Keratinocyte (primary cell): ENCODE measurements at regions not wholly inside any gene's neighbourhood (a gene's known extent, or its start where the extent isn't known, plus 50 kb on each side); places are given as distances from the start of the nearest gene placed in this dataset.

Source experiments
- DNase-seq: peaks from one replicate; pipeline ENCODE4 v3.0.0-alpha.2; 2011; ENCODE audit warnings: low read depth, missing footprints, low spot score
- FAIRE-seq: peaks from 2 replicates; lab custom pipeline; 2011; peaks lifted over from hg19 to GRCh38; lab: Jason Lieb, UNC
- H2AFZ ChIP-seq: 2 replicates; pipeline ENCODE4 v1.6.0; 2012; ENCODE audit warnings: low read length, control low read depth, inconsistent platforms; ENCODE audit not compliant: control insufficient read depth
- H3K27ac ChIP-seq: 2 replicates; pipeline ENCODE4 v1.5.1; 2011; ENCODE audit warnings: low read length; ENCODE audit not compliant: control insufficient read depth, insufficient read depth
- H3K27me3 ChIP-seq: 3 replicates; pipeline ENCODE4 v1.6.0; 2011; ENCODE audit warnings: low read length; ENCODE audit not compliant: control insufficient read depth, insufficient read depth; ENCODE audit errors: extremely low read depth
- H3K36me3 ChIP-seq, 2 experiments: 2 replicates in 1 of 2; 3 replicates in 1 of 2; pipeline ENCODE4 v1.5.1; 2011; ENCODE audit warnings: low read length in 2 of 2, mild to moderate bottlenecking in 1 of 2; ENCODE audit not compliant: control insufficient read depth in 2 of 2, insufficient read depth in 2 of 2; ENCODE audit errors: extremely low read depth in 1 of 2
- H3K4me1 ChIP-seq: 3 replicates; pipeline ENCODE4 v1.5.1; 2011; ENCODE audit warnings: low read length; ENCODE audit not compliant: control insufficient read depth, insufficient read depth; ENCODE audit errors: extremely low read depth
- H3K4me2 ChIP-seq: 3 replicates; pipeline ENCODE4 v1.6.0; 2011; ENCODE audit warnings: low read depth, low read length; ENCODE audit not compliant: control insufficient read depth, insufficient read depth; ENCODE audit errors: extremely low read depth
- H3K4me3 ChIP-seq, 3 experiments: fragments of 200-600 bp in 1 of 3; sonication (generic) in 1 of 3; 2 replicates in 2 of 3; 3 replicates in 1 of 3; pipeline ENCODE4 v1.5.1; 2011 to 2016; ENCODE audit warnings: low read length in 3 of 3, mild to moderate bottlenecking in 3 of 3, control low read depth in 2 of 3, inconsistent platforms in 1 of 3, low read depth in 1 of 3, mixed read lengths in 1 of 3, mixed run types in 1 of 3, moderate library complexity in 1 of 3; ENCODE audit not compliant: control insufficient read depth in 2 of 3, insufficient read depth in 2 of 3; ENCODE audit errors: extremely low read depth in 1 of 3
- H3K79me2 ChIP-seq: 2 replicates; pipeline ENCODE4 v1.6.0; 2012; ENCODE audit warnings: low read length; ENCODE audit not compliant: control insufficient read depth, insufficient read depth
- H3K9ac ChIP-seq: 3 replicates; pipeline ENCODE4 v1.6.0; 2011; ENCODE audit warnings: low read length; ENCODE audit not compliant: control insufficient read depth, insufficient read depth; ENCODE audit errors: extremely low read depth
- H3K9me1 ChIP-seq: 3 replicates; pipeline ENCODE4 v1.6.0; 2011; ENCODE audit warnings: low read length; ENCODE audit not compliant: control insufficient read depth, insufficient read depth; ENCODE audit errors: extremely low read depth
- H3K9me3 ChIP-seq: 2 replicates; pipeline ENCODE4 v1.5.1; 2012; ENCODE audit warnings: low read depth, low read length; ENCODE audit not compliant: control insufficient read depth
- H4K20me1 ChIP-seq: 3 replicates; pipeline ENCODE4 v1.6.0; 2011; ENCODE audit warnings: low read length; ENCODE audit not compliant: control insufficient read depth, insufficient read depth; ENCODE audit errors: extremely low read depth
- EZH2 ChIP-seq: IDR thresholded peaks from one replicate; pipeline ENCODE4 v1.6.1; 2012; ENCODE audit warnings: inconsistent platforms, mild to moderate bottlenecking, low read length, moderate library complexity
- dilution Hi-C: fragments of 300-500 bp; cut with MboI; formaldehyde crosslinking; loops from one replicate; pipeline ENCODE4 v1.7.0; 2020; ENCODE audit warnings: low sequenced_read_pairs; ENCODE audit not compliant: extremely low pct_ligation_motif_present
- TF ChIP-seq, protein P1 (sequence below), 3 experiments: IDR thresholded peaks in 1 of 3; conservative IDR thresholded peaks in 1 of 3; optimal IDR thresholded peaks in 1 of 3; 2 replicates in 2 of 3; 3 replicates in 1 of 3; pipeline versions ENCODE3 to v1.5.1; 2011; ENCODE audit warnings: low read length in 3 of 3, mild to moderate bottlenecking in 3 of 3, moderate library complexity in 2 of 3, control low read depth in 1 of 3, inconsistent platforms in 1 of 3; ENCODE audit not compliant: insufficient read depth in 2 of 3; ENCODE audit errors: extremely low read depth in 1 of 3

- no peaks in the 10 kb centered on the region for H3K4me1 ChIP-seq
- DNase-seq: no peak
- H3K4me3 ChIP-seq: no peak overlapping the region
- FAIRE-seq: no peak
- H3K36me3 ChIP-seq: no peaks in the 10 kb centered on the region
- TF ChIP-seq, protein P1, sequence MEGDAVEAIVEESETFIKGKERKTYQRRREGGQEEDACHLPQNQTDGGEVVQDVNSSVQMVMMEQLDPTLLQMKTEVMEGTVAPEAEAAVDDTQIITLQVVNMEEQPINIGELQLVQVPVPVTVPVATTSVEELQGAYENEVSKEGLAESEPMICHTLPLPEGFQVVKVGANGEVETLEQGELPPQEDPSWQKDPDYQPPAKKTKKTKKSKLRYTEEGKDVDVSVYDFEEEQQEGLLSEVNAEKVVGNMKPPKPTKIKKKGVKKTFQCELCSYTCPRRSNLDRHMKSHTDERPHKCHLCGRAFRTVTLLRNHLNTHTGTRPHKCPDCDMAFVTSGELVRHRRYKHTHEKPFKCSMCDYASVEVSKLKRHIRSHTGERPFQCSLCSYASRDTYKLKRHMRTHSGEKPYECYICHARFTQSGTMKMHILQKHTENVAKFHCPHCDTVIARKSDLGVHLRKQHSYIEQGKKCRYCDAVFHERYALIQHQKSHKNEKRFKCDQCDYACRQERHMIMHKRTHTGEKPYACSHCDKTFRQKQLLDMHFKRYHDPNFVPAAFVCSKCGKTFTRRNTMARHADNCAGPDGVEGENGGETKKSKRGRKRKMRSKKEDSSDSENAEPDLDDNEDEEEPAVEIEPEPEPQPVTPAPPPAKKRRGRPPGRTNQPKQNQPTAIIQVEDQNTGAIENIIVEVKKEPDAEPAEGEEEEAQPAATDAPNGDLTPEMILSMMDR (optimal IDR thresholded peaks at IDR 0.05 in 1 of 3, IDR thresholded peaks at IDR 0.05 in 1 of 3, conservative IDR thresholded peaks at IDR 0.05 in 1 of 3; ENCODE audit: extremely low read depth in 1 of 3, insufficient read depth in 2 of 3, low read length in 3 of 3): no peak
- no peak for TF ChIP-seq EZH2
- H3K9me1 ChIP-seq: no peaks in the 10 kb centered on the region
- H3K4me2 ChIP-seq: no peak overlapping the region
- H4K20me1 ChIP-seq: no peaks in the 10 kb centered on the region
- H3K27me3 ChIP-seq: no peaks in the 10 kb centered on the region
- no peak overlapping the region for H3K27ac ChIP-seq
- no peak overlapping the region for H2AFZ ChIP-seq
- dilution Hi-C loops: no loop called here
- H3K9ac ChIP-seq: no peak overlapping the region
- H3K79me2 ChIP-seq: no peaks in the 10 kb centered on the region
- H3K9me3 ChIP-seq: no peaks in the 10 kb centered on the region
Observed at GRCh38 chr14:56378046-56378445, 201.6 kb upstream of the TMEM260 start.

DNA sequence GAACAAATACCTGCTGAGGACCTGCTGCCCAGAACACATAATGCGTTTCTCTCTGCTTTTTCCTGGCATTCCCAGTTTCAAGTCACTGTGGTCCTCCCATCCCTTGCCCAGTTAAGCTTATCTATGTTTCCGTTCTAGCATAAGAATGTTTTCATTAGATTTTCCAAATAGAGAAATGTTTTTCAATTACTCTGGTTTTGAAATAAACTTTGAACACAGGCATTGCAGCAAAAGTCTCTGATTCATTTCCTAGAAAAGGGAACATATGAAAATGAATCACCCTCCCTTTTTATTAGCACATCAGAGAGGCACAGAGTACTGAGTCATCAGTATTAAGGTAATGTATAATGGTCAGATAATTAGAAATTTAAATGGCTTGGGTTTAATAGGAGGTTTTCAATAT, 201.1 kb upstream of the TMEM260 start:
- dilution Hi-C loops: no loop called here
- Histone ChIP-seq H3K9me3 (no peaks in the 10 kb centered on the region), H3K36me3 (no peaks in the 10 kb centered on the region), H3K9me1 (no peaks in the 10 kb centered on the region), H3K9ac (no peak overlapping the region), H3K27me3 (no peaks in the 10 kb centered on the region), H3K4me3 (no peak overlapping the region), H2AFZ (no peak overlapping the region), H4K20me1 (no peaks in the 10 kb centered on the region), H3K79me2 (no peaks in the 10 kb centered on the region), H3K27ac (no peak overlapping the region), H3K4me2 (no peak overlapping the region), H3K4me1 (no peaks in the 10 kb centered on the region)
- DNase-seq: no peak
- FAIRE-seq: no peak
- TF ChIP-seq, protein P1 (optimal IDR thresholded peaks at IDR 0.05 in 1 of 3, IDR thresholded peaks at IDR 0.05 in 1 of 3, conservative IDR thresholded peaks at IDR 0.05 in 1 of 3; ENCODE audit: extremely low read depth in 1 of 3, insufficient read depth in 2 of 3, low read length in 3 of 3): no peak
- TF ChIP-seq EZH2: no peak
